H1 (cell line): ENCODE measurements at regions not wholly inside any gene's neighbourhood (a gene's known extent, or its start where the extent isn't known, plus 50 kb on each side); places are given as distances from the start of the nearest gene placed in this dataset.

Source experiments
- CTCF ChIA-PET: fragments of 300-600 bp; sonication (Branson Sonifier 250); formaldehyde crosslinking; loops from one replicate; lab custom pipeline; 2021; ENCODE audit not compliant: partially characterized antibody; lab: Charles Lee
- POLR2A ChIA-PET: fragments of 300-600 bp; sonication (Branson Sonifier 250); formaldehyde crosslinking; loops from one replicate; lab custom pipeline; 2021; ENCODE audit warnings: inconsistent platforms; ENCODE audit not compliant: partially characterized antibody; lab: Charles Lee
- DNase-seq, 2 experiments: peaks; one replicate each; pipeline versions ENCODE4 v3.0.0 to v3.0.0-alpha.2; 2010 to 2022; ENCODE audit warnings: low spot score in 2 of 2, low read depth in 1 of 2, mixed read lengths in 1 of 2
- FAIRE-seq: peaks from 2 replicates; lab custom pipeline; 2011; peaks lifted over from hg19 to GRCh38; lab: Jason Lieb, UNC
- H2AFZ ChIP-seq: 2 replicates; pipeline ENCODE4 v1.8.1; 2012; ENCODE audit warnings: low read length, inconsistent platforms
- H2AK5ac ChIP-seq: 2 replicates; pipeline ENCODE4 v1.6.1; 2013; ENCODE audit warnings: low read depth, low read length
- H2BK120ac ChIP-seq: replicated peaks from 2 replicates; pipeline ENCODE3; 2013; ENCODE audit warnings: low read depth, low read length, inconsistent platforms
- H2BK12ac ChIP-seq: 2 replicates; pipeline ENCODE4 v1.6.1; 2013; ENCODE audit warnings: low read depth, low read length
- H2BK15ac ChIP-seq: 2 replicates; pipeline ENCODE4 v1.6.1; 2013; ENCODE audit warnings: low read length
- H2BK20ac ChIP-seq: 2 replicates; pipeline ENCODE4 v1.6.1; 2013; ENCODE audit warnings: low read length
- H2BK5ac ChIP-seq: 2 replicates; pipeline ENCODE4 v1.6.1; 2013; ENCODE audit warnings: low read depth, low read length
- H3K14ac ChIP-seq: 2 replicates; pipeline ENCODE4 v1.6.1; 2013; ENCODE audit warnings: inconsistent platforms; ENCODE audit not compliant: insufficient read length
- H3K18ac ChIP-seq: 2 replicates; pipeline ENCODE4 v1.6.1; 2013; ENCODE audit warnings: low read length; ENCODE audit errors: extremely low read depth
- H3K23ac ChIP-seq: 2 replicates; pipeline ENCODE4 v1.6.1; 2013; ENCODE audit warnings: inconsistent platforms; ENCODE audit not compliant: insufficient read length
- H3K23me2 ChIP-seq: 2 replicates; pipeline ENCODE4 v1.6.1; 2013; ENCODE audit warnings: low read depth, low read length
- H3K27ac ChIP-seq: 2 replicates; pipeline ENCODE4 v1.6.1; 2011; ENCODE audit warnings: low read depth, low read length, inconsistent platforms
- H3K27me3 ChIP-seq, 4 experiments: replicated peaks in 1 of 4; 1 replicate in 1 of 4; 2 replicates in 3 of 4; pipeline versions ENCODE4 v1.6.1 to v1.8.1; 2011 to 2013; ENCODE audit warnings: low read length in 3 of 4, mild to moderate bottlenecking in 3 of 4, inconsistent platforms in 2 of 4, mixed read lengths in 2 of 4, moderate library complexity in 1 of 4; ENCODE audit not compliant: control insufficient read depth in 3 of 4, insufficient read depth in 3 of 4; ENCODE audit errors: extremely low read depth in 1 of 4
- H3K36me3 ChIP-seq, 4 experiments: 2 replicates each; pipeline versions ENCODE4 v1.6.1 to v1.8.1; 2011 to 2013; ENCODE audit warnings: mild to moderate bottlenecking in 4 of 4, low read length in 3 of 4, moderate library complexity in 2 of 4, control low read depth in 1 of 4, inconsistent platforms in 1 of 4; ENCODE audit not compliant: insufficient read depth in 4 of 4, control insufficient read depth in 2 of 4
- H3K4ac ChIP-seq: replicated peaks from 2 replicates; pipeline ENCODE3; 2013; ENCODE audit warnings: low read length, low read depth, mixed read lengths, inconsistent platforms; ENCODE audit not compliant: insufficient read length
- H3K4me1 ChIP-seq, 4 experiments: replicated peaks in 1 of 4; 1 replicate in 1 of 4; 2 replicates in 3 of 4; pipeline versions ENCODE4 v1.6.1 to v1.8.1; 2011 to 2013; ENCODE audit warnings: low read length in 3 of 4, inconsistent platforms in 2 of 4, mixed read lengths in 1 of 4; ENCODE audit not compliant: insufficient read depth in 4 of 4, control insufficient read depth in 3 of 4
- H3K4me2 ChIP-seq, 2 experiments: 2 replicates each; pipeline versions ENCODE4 v1.6.1 to v1.8.1; 2011 to 2013; ENCODE audit warnings: low read depth in 2 of 2, low read length in 2 of 2, control low read depth in 1 of 2, inconsistent platforms in 1 of 2, mild to moderate bottlenecking in 1 of 2; ENCODE audit not compliant: insufficient read depth in 1 of 2
- H3K4me3 ChIP-seq, 4 experiments: fragments of 200-600, 300-600 bp in 1 of 4; sonication (generic), shearing (Covaris generic), sonication (Bioruptor Twin) in 1 of 4; 2 replicates each; pipeline versions ENCODE4 v1.5.1 to v1.8.1; 2011 to 2016; ENCODE audit warnings: low read length in 4 of 4, low read depth in 3 of 4, control low read depth in 2 of 4, inconsistent platforms in 2 of 4, mild to moderate bottlenecking in 2 of 4, mixed read lengths in 1 of 4, moderate library complexity in 1 of 4; ENCODE audit not compliant: insufficient read depth in 2 of 4; ENCODE audit errors: extremely low read depth in 1 of 4
- H3K56ac ChIP-seq: replicated peaks from 2 replicates; pipeline ENCODE3; 2013; ENCODE audit warnings: low read depth, mild to moderate bottlenecking, mixed read lengths, low read length, inconsistent platforms; ENCODE audit not compliant: insufficient read length
- H3K79me1 ChIP-seq: 2 replicates; pipeline ENCODE4 v1.6.1; 2013; ENCODE audit warnings: low read depth, low read length, control low read depth
- H3K79me2 ChIP-seq, 2 experiments: 2 replicates each; pipeline versions ENCODE4 v1.6.1 to v1.8.1; 2012 to 2013; ENCODE audit warnings: low read length in 2 of 2, mild to moderate bottlenecking in 2 of 2, inconsistent platforms in 1 of 2; ENCODE audit not compliant: insufficient read depth in 2 of 2, control insufficient read depth in 1 of 2
- H3K9ac ChIP-seq, 4 experiments: replicated peaks in 1 of 4; 1 replicate in 1 of 4; 2 replicates in 3 of 4; pipeline versions ENCODE4 v1.6.1 to v1.8.1; 2011 to 2013; ENCODE audit warnings: low read depth in 3 of 4, low read length in 3 of 4, control low read depth in 2 of 4, mild to moderate bottlenecking in 2 of 4, moderate library complexity in 2 of 4, inconsistent platforms in 1 of 4; ENCODE audit errors: extremely low read depth in 1 of 4
- H3K9me3 ChIP-seq, 2 experiments: 2 replicates each; pipeline versions ENCODE4 v1.6.1 to v1.8.1; 2012 to 2013; ENCODE audit warnings: mild to moderate bottlenecking in 2 of 2, moderate library complexity in 2 of 2, control low read depth in 1 of 2, inconsistent platforms in 1 of 2, low read depth in 1 of 2, low read length in 1 of 2, mixed read lengths in 1 of 2; ENCODE audit not compliant: insufficient read depth in 2 of 2
- H4K20me1 ChIP-seq, 2 experiments: replicated peaks in 1 of 2; 2 replicates each; pipeline versions ENCODE3 to v1.8.1; 2011 to 2013; ENCODE audit warnings: inconsistent platforms in 2 of 2, low read length in 2 of 2, mild to moderate bottlenecking in 1 of 2; ENCODE audit not compliant: insufficient read depth in 2 of 2, control insufficient read depth in 1 of 2
- H4K5ac ChIP-seq: 2 replicates; pipeline ENCODE4 v1.6.1; 2013; ENCODE audit warnings: low read length, low read depth, mixed read lengths, inconsistent platforms; ENCODE audit not compliant: insufficient read length
- H4K8ac ChIP-seq: 2 replicates; pipeline ENCODE4 v1.8.0; 2013; ENCODE audit warnings: mild to moderate bottlenecking, moderate library complexity, low read length, inconsistent platforms; ENCODE audit not compliant: insufficient read depth; ENCODE audit errors: extremely low read depth
- H4K91ac ChIP-seq: replicated peaks from 2 replicates; pipeline ENCODE3; 2013; ENCODE audit warnings: low read length, mixed read lengths, inconsistent platforms; ENCODE audit not compliant: insufficient read length
- CBX5 ChIP-seq: fragments of 300-800, 300-1000 bp; sonication (generic); IDR thresholded peaks from 2 replicates; pipeline ENCODE4 v1.7.1; 2016; ENCODE audit warnings: antibody characterized with exemption, low read length, low read depth
- CHD1 ChIP-seq: IDR thresholded peaks from 2 replicates; pipeline ENCODE4 v1.6.1; 2012; ENCODE audit warnings: low read depth, low read length, improper control_type of control experiment
- EZH2 ChIP-seq: fragments of 200-600 bp; sonication (generic); IDR thresholded peaks from 2 replicates; pipeline ENCODE4 v1.7.1; 2012; ENCODE audit warnings: low read depth, mild to moderate bottlenecking, moderate library complexity, low read length, inconsistent platforms; ENCODE audit not compliant: severe bottlenecking
- HDAC2 ChIP-seq, 2 experiments: fragments of 300-600 bp in 1 of 2; sonication (generic) in 1 of 2; IDR thresholded peaks; 2 replicates each; pipeline ENCODE4 v1.6.1; 2011 to 2012; ENCODE audit warnings: low read depth in 2 of 2, low read length in 2 of 2, mild to moderate bottlenecking in 2 of 2, moderate library complexity in 2 of 2, borderline replicate concordance in 1 of 2, inconsistent platforms in 1 of 2
- KDM4A ChIP-seq: IDR thresholded peaks from one replicate; pipeline ENCODE4 v1.7.1; 2012; ENCODE audit warnings: low read depth, mild to moderate bottlenecking, moderate library complexity, low read length, inconsistent platforms; ENCODE audit not compliant: severe bottlenecking
- KDM5A ChIP-seq: fragments of 200-600 bp; IDR thresholded peaks from 2 replicates; pipeline ENCODE4 v1.7.1; 2012; ENCODE audit warnings: mild to moderate bottlenecking, low read length, inconsistent platforms, mixed read lengths
- MAFK ChIP-seq: IDR thresholded peaks from 2 replicates; pipeline ENCODE4 v1.6.1; 2012; ENCODE audit warnings: low read depth, mild to moderate bottlenecking, improper control_type of control experiment, low read length
- RAD21 ChIP-seq, 2 experiments: IDR thresholded peaks in 1 of 2; conservative IDR thresholded peaks in 1 of 2; 2 replicates each; pipeline ENCODE4 v1.6.1; 2011; ENCODE audit warnings: low read depth in 2 of 2, low read length in 2 of 2, improper control_type of control experiment in 1 of 2, inconsistent platforms in 1 of 2, mild to moderate bottlenecking in 1 of 2, moderate library complexity in 1 of 2
- RXRA ChIP-seq: IDR thresholded peaks from 2 replicates; pipeline ENCODE4 v1.6.1; 2011; ENCODE audit warnings: low read depth, mild to moderate bottlenecking, low read length, moderate library complexity; ENCODE audit not compliant: insufficient read depth
- SAP30 ChIP-seq: fragments of 300-600 bp; sonication (generic); IDR thresholded peaks from 2 replicates; pipeline ENCODE4 v1.7.1; 2012; ENCODE audit warnings: low read length, moderate library complexity, mild to moderate bottlenecking, inconsistent platforms; ENCODE audit not compliant: insufficient read depth, insufficient replicate concordance
- SIRT6 ChIP-seq: IDR thresholded peaks from one replicate; pipeline ENCODE4 v1.7.1; 2012; ENCODE audit warnings: low read length, inconsistent platforms
- SP4 ChIP-seq: IDR thresholded peaks from 2 replicates; pipeline ENCODE4 v1.6.1; 2012; ENCODE audit warnings: low read length, inconsistent platforms
- USF2 ChIP-seq: IDR thresholded peaks from 2 replicates; pipeline ENCODE4 v1.6.1; 2011; ENCODE audit warnings: low read length, improper control_type of control experiment
- WGBS, 2 experiments: shearing (Covaris generic) in 1 of 2; methylation state at CpG; one replicate each; pipeline versions ENCODE4 v1.1.6 to v1.1.7; 2013 to 2015; ENCODE audit warnings: low lambda C conversion rate in 2 of 2, mixed read lengths in 2 of 2, inconsistent platforms in 1 of 2, low coverage in 1 of 2, missing lambda C conversion rate in 1 of 2; ENCODE audit not compliant: insufficient replicate concordance in 2 of 2, insufficient coverage in 1 of 2, insufficient read length in 1 of 2; ENCODE audit errors: extremely low coverage in 1 of 2, missing lambda C conversion rate in 1 of 2; 5-methylcytosine and 5-hydroxymethylcytosine counted together

DNA sequence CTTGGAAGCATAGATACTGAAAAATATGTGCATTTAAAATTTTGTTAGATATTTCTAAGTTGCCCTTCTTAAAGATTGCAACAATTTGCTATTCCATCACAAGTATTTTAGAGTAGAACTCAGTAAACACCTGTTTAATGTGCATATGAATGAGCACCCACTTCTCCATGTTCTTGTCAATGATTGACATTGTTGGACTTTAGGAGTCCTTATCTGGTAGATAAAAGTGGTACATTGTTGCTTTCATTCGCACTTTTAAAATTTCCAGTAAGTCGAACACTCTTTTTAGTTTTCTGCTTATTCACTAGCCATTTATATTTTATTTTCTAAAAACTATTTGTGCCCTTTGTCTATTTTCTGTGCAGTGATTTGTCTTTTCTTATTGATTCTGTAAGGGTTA lies 478.3 kb downstream of the SOX2 start:
- Histone ChIP-seq H3K18ac (no peak overlapping the region), H3K23ac (no peak overlapping the region), H3K79me1 (no peaks in the 10 kb centered on the region), H2BK12ac (no peak overlapping the region), H4K20me1 (no peaks in the 10 kb centered on the region), H3K79me2 (no peaks in the 10 kb centered on the region), H4K8ac (no peak overlapping the region), H3K23me2 (no peaks in the 10 kb centered on the region), H3K14ac (no peak overlapping the region), H3K4me3 (no peak overlapping the region), H2BK120ac (no peak overlapping the region), H3K56ac (no peak overlapping the region), H3K27ac (no peak overlapping the region), H2BK20ac (no peak overlapping the region), H2BK15ac (no peak overlapping the region), H2BK5ac (no peak overlapping the region), H4K91ac (no peak overlapping the region), H4K5ac (no peak overlapping the region), H3K4me2 (no peak overlapping the region), H3K9ac (no peak overlapping the region), H2AK5ac (no peak overlapping the region), H2AFZ (no peak overlapping the region), H3K9me3 (peaks cover 0 to 4% of the 10 kb centered on the region in 2 experiments; a peak in 1 of 4 replicates), H3K4ac (no peak overlapping the region), H3K36me3 (no peaks in the 10 kb centered on the region), H3K4me1 (peaks cover 0 to 3% (median 1%) of the 10 kb centered on the region in 4 experiments; a peak in 1 of 7 replicates), H3K27me3 (no peaks in the 10 kb centered on the region)
- no peak for FAIRE-seq
- WGBS, 2 experiments, result 90% methylated on average over 2 of the region's 2 CpGs; no CpG with 5 or more reads in 1 of the 2 experiments
- CTCF ChIA-PET, result no interaction called here
- no peak for DNase-seq
- POLR2A ChIA-PET, result no interaction called here
- TF ChIP-seq RAD21 (IDR thresholded peaks at IDR 0.05 in 1 of 2, conservative IDR thresholded peaks at IDR 0.05 in 1 of 2; ENCODE audit: low read depth in 2 of 2, low read length in 2 of 2) (no peak), CHD1 (no peak), RXRA (no peak), MAFK (no peak), SP4 (no peak), SIRT6 (no peak), EZH2 (no peak), KDM4A (no peak), KDM5A (no peak), CBX5 (no peak), SAP30 (no peak), USF2 (no peak), HDAC2 (IDR thresholded peaks at IDR 0.05; ENCODE audit: borderline replicate concordance in 1 of 2, low read depth in 2 of 2, low read length in 2 of 2) (no peak)
